Liver (tissue), 3 donors: ENCODE measurements at regions not wholly inside any gene's neighbourhood (a gene's known extent, or its start where the extent isn't known, plus 50 kb on each side); places are given as distances from the start of the nearest gene placed in this dataset.

ENCODE experiments used
- CTCF ChIP-seq: fragments of 150-350 bp; IDR thresholded peaks from 2 replicates; pipeline ENCODE4 v1.5.1; 2017; ENCODE audit warnings: improper control_type of control experiment, low read depth, low read length; ENCODE audit not compliant: missing input control
- FOXA1 ChIP-seq: IDR thresholded peaks from 2 replicates; pipeline ENCODE4 v1.6.1; 2016; ENCODE audit warnings: antibody characterized with exemption
- GABPA ChIP-seq, 2 donors: IDR thresholded peaks in 1 of 2; conservative IDR thresholded peaks in 1 of 2; 2 replicates each; pipeline ENCODE4 v1.6.1; 2016; ENCODE audit warnings: antibody characterized with exemption in 2 of 2, mild to moderate bottlenecking in 1 of 2, moderate library complexity in 1 of 2
- HNF4G ChIP-seq: IDR thresholded peaks from 2 replicates; pipeline ENCODE4 v1.6.1; 2016; ENCODE audit warnings: antibody characterized with exemption
- NR2F2 ChIP-seq: IDR thresholded peaks from 2 replicates; pipeline ENCODE4 v1.6.1; 2016; ENCODE audit warnings: antibody characterized with exemption
- SP1 ChIP-seq: IDR thresholded peaks from 2 replicates; pipeline ENCODE4 v1.6.1; 2018; ENCODE audit warnings: antibody characterized with exemption, mild to moderate bottlenecking
- ZBTB33 ChIP-seq: IDR thresholded peaks from 2 replicates; pipeline ENCODE4 v1.6.1; 2016; ENCODE audit warnings: antibody characterized with exemption
- TF ChIP-seq, protein P1 (sequence below): IDR thresholded peaks from 2 replicates; pipeline ENCODE4 v1.6.1; 2016; ENCODE audit warnings: antibody characterized with exemption, mild to moderate bottlenecking
- TF ChIP-seq, protein P2 (sequence below): IDR thresholded peaks from 2 replicates; pipeline ENCODE4 v1.6.1; 2016; ENCODE audit warnings: antibody characterized with exemption
- donor health status: healthy.
- donor health status: healthy.

DNA sequence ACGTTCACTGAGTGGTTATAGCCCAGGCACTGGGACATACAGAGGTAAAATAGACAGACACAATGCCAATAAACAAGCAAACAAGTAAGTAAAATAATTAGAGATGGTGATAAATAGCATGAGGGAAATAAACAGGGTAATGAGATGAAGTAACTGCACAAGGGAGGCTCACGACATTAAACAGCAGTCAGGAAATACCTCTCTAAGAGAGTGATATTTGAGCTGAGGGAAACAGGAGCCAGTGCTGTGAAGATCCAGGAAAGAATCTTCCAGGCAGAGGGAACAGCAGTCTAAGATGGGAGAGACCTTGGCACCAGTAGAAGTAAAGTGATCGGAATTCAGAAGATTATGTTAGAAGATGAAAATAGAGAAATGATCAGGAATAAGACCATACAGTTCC is 279.4 kb downstream of the HINT1 start:
- no peak for TF ChIP-seq CTCF
- no peak for TF ChIP-seq HNF4G
- TF ChIP-seq FOXA1 = no peak
- TF ChIP-seq NR2F2 = no peak
- TF ChIP-seq, protein P1, sequence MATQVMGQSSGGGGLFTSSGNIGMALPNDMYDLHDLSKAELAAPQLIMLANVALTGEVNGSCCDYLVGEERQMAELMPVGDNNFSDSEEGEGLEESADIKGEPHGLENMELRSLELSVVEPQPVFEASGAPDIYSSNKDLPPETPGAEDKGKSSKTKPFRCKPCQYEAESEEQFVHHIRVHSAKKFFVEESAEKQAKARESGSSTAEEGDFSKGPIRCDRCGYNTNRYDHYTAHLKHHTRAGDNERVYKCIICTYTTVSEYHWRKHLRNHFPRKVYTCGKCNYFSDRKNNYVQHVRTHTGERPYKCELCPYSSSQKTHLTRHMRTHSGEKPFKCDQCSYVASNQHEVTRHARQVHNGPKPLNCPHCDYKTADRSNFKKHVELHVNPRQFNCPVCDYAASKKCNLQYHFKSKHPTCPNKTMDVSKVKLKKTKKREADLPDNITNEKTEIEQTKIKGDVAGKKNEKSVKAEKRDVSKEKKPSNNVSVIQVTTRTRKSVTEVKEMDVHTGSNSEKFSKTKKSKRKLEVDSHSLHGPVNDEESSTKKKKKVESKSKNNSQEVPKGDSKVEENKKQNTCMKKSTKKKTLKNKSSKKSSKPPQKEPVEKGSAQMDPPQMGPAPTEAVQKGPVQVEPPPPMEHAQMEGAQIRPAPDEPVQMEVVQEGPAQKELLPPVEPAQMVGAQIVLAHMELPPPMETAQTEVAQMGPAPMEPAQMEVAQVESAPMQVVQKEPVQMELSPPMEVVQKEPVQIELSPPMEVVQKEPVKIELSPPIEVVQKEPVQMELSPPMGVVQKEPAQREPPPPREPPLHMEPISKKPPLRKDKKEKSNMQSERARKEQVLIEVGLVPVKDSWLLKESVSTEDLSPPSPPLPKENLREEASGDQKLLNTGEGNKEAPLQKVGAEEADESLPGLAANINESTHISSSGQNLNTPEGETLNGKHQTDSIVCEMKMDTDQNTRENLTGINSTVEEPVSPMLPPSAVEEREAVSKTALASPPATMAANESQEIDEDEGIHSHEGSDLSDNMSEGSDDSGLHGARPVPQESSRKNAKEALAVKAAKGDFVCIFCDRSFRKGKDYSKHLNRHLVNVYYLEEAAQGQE = no peak
- TF ChIP-seq SP1 = no peak
- TF ChIP-seq, protein P2, sequence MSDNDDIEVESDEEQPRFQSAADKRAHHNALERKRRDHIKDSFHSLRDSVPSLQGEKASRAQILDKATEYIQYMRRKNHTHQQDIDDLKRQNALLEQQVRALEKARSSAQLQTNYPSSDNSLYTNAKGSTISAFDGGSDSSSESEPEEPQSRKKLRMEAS = no peak
- no peak for TF ChIP-seq ZBTB33
- no peak for TF ChIP-seq GABPA (IDR thresholded peaks at IDR 0.05 in 1 of 2, conservative IDR thresholded peaks at IDR 0.05 in 1 of 2)
